ENCODE measurements at regions not wholly inside any gene's neighbourhood (a gene's known extent, or its start where the extent isn't known, plus 50 kb on each side); places are given as distances from the start of the nearest gene placed in this dataset.
A peak's percentile ranks its signal among the peaks of the same experiment; 100 is the strongest.
"Not testable (repeated sequence)": the region's sequence is repeated elsewhere in the genome, so short reads cannot be mapped to it uniquely, and the experiment has no call there.

- H3K27ac Mint-ChIP-seq (ENCODE audit: unreplicated experiment): no peak overlapping the region
- no peak for TF ChIP-seq CTCF (IDR thresholded peaks at IDR 0.05)
- peaks cover 6% of the 10 kb centered on the region for H3K27me3 Mint-ChIP-seq (ENCODE audit: low read depth)
- peaks cover 20% of the 10 kb centered on the region for H3K36me3 Mint-ChIP-seq (ENCODE audit: low read depth)
- peaks cover 19% of the 10 kb centered on the region for H3K4me1 Mint-ChIP-seq (ENCODE audit: low read depth)
- peaks cover 23% of the 10 kb centered on the region for H3K9me3 Mint-ChIP-seq (ENCODE audit: low read depth)
- no peak overlapping the region for H3K4me3 Mint-ChIP-seq (ENCODE audit: unreplicated experiment)
- no peak for DNase-seq (ENCODE audit: low spot score)
Measured at GRCh38 chr1:100646001-100646400, 73.5 kb upstream of the VCAM1 start.

- Mint-ChIP-seq H3K27me3 (ENCODE audit: low read depth) (peaks cover 6% of the 10 kb centered on the region), H3K27ac (ENCODE audit: unreplicated experiment) (no peak overlapping the region), H3K9me3 (ENCODE audit: low read depth) (peaks cover 23% of the 10 kb centered on the region), H3K4me1 (ENCODE audit: low read depth) (peaks cover 3% of the 10 kb centered on the region), H3K36me3 (ENCODE audit: low read depth) (peaks cover 20% of the 10 kb centered on the region), H3K4me3 (ENCODE audit: unreplicated experiment) (no peak overlapping the region)
- no peak for TF ChIP-seq CTCF (IDR thresholded peaks at IDR 0.05)
- no peak for DNase-seq (ENCODE audit: low spot score)
Measured at GRCh38 chr1:100649146-100649545, 70.4 kb upstream of the VCAM1 start.

- H3K4me1 Mint-ChIP-seq (ENCODE audit: low read depth): peaks cover 15% of the 10 kb centered on the region
- no peak overlapping the region for H3K4me3 Mint-ChIP-seq (ENCODE audit: unreplicated experiment)
- peak overlapping the region; percentile 46 for H3K27ac Mint-ChIP-seq (ENCODE audit: unreplicated experiment)
- H3K9me3 Mint-ChIP-seq (ENCODE audit: low read depth): no peaks in the 10 kb centered on the region
- no peaks in the 10 kb centered on the region for H3K36me3 Mint-ChIP-seq (ENCODE audit: low read depth)
- TF ChIP-seq CTCF (IDR thresholded peaks at IDR 0.05): no peak
- H3K27me3 Mint-ChIP-seq (ENCODE audit: low read depth): no peaks in the 10 kb centered on the region
- DNase-seq (ENCODE audit: low spot score): no peak
Measured at GRCh38 chr1:100657876-100658715, 61.4 kb upstream of the VCAM1 start.

- Mint-ChIP-seq H3K27ac (ENCODE audit: unreplicated experiment) (peak overlapping the region; percentile 46), H3K9me3 (ENCODE audit: low read depth) (no peaks in the 10 kb centered on the region), H3K4me3 (ENCODE audit: unreplicated experiment) (no peak overlapping the region), H3K4me1 (ENCODE audit: low read depth) (peaks cover 15% of the 10 kb centered on the region), H3K36me3 (ENCODE audit: low read depth) (no peaks in the 10 kb centered on the region), H3K27me3 (ENCODE audit: low read depth) (no peaks in the 10 kb centered on the region)
- TF ChIP-seq CTCF (IDR thresholded peaks at IDR 0.05): no peak
- no peak for DNase-seq (ENCODE audit: low spot score)
Measured at GRCh38 chr1:100658716-100659026, 60.9 kb upstream of the VCAM1 start.

- no peak for TF ChIP-seq CTCF (IDR thresholded peaks at IDR 0.05)
- H3K4me3 Mint-ChIP-seq (ENCODE audit: unreplicated experiment): no peak overlapping the region
- H3K27ac Mint-ChIP-seq (ENCODE audit: unreplicated experiment): no peak overlapping the region
- no peaks in the 10 kb centered on the region for H3K9me3 Mint-ChIP-seq (ENCODE audit: low read depth)
- peaks cover 15% of the 10 kb centered on the region for H3K4me1 Mint-ChIP-seq (ENCODE audit: low read depth)
- H3K27me3 Mint-ChIP-seq (ENCODE audit: low read depth): peaks cover 3% of the 10 kb centered on the region
- no peak for DNase-seq (ENCODE audit: low spot score)
- peaks cover 2% of the 10 kb centered on the region for H3K36me3 Mint-ChIP-seq (ENCODE audit: low read depth)
Measured at GRCh38 chr1:100661176-100661575, 58.4 kb upstream of the VCAM1 start.

GRCh38 chr1:100668494-100668893 lies 51.0 kb upstream of the VCAM1 start:
- not testable (repeated sequence) for H3K4me1 Mint-ChIP-seq (ENCODE audit: low read depth); H3K36me3 Mint-ChIP-seq (ENCODE audit: low read depth); H3K4me3 Mint-ChIP-seq (ENCODE audit: unreplicated experiment); H3K27ac Mint-ChIP-seq (ENCODE audit: unreplicated experiment); H3K9me3 Mint-ChIP-seq (ENCODE audit: low read depth); DNase-seq (ENCODE audit: low spot score); H3K27me3 Mint-ChIP-seq (ENCODE audit: low read depth)

All from chondrocyte (in vitro differentiated cells).